Endothelial cell of umbilical vein (primary cell): ENCODE measurements at regions not wholly inside any gene's neighbourhood (a gene's known extent, or its start where the extent isn't known, plus 50 kb on each side); places are given as distances from the start of the nearest gene placed in this dataset.

ENCODE experiments used
- BruUV-seq: library from RNA; stranded (reverse); fragments of 400-500 nt; replicated peaks from 2 replicates; lab custom pipeline; 2021; lab: Mats Ljungman, UMichigan
- CTCF ChIA-PET: fragments of 300-600, 350-600 bp; sonication (Branson Sonifier 250); formaldehyde crosslinking; loops from one replicate; lab custom pipeline; 2021; ENCODE audit warnings: antibody characterized with exemption, inconsistent platforms; lab: Charles Lee
- POLR2A ChIA-PET: fragments of 300-600, 350-600 bp; sonication (Branson Sonifier 250); formaldehyde crosslinking; loops from one replicate; lab custom pipeline; 2021; ENCODE audit warnings: antibody characterized with exemption, inconsistent platforms; lab: Charles Lee
- DNase-seq: peaks from one replicate; pipeline ENCODE4 v3.0.0-alpha.2; 2011; ENCODE audit warnings: low read depth, low spot score
- FAIRE-seq: peaks from 2 replicates; lab custom pipeline; 2011; peaks lifted over from hg19 to GRCh38; lab: Jason Lieb, UNC
- H2AFZ ChIP-seq: 2 replicates; pipeline ENCODE4 v1.6.0; 2012; ENCODE audit warnings: low read depth, low read length, control low read depth, inconsistent platforms
- H3K27ac ChIP-seq: 2 replicates; pipeline ENCODE4 v1.5.1; 2011; ENCODE audit warnings: low read depth, mild to moderate bottlenecking, control low read depth, low read length, moderate library complexity; ENCODE audit not compliant: insufficient read depth
- H3K27me3 ChIP-seq, 2 experiments: 2 replicates each; pipeline versions ENCODE4 v1.6.0 to v1.6.1; 2011; ENCODE audit warnings: low read length in 2 of 2, mixed read lengths in 1 of 2; ENCODE audit not compliant: control insufficient read depth in 2 of 2, insufficient read depth in 2 of 2
- H3K36me3 ChIP-seq, 2 experiments: 2 replicates in 1 of 2; 3 replicates in 1 of 2; pipeline ENCODE4 v1.5.1; 2011; ENCODE audit warnings: low read length in 2 of 2, mild to moderate bottlenecking in 1 of 2, moderate library complexity in 1 of 2; ENCODE audit not compliant: control insufficient read depth in 2 of 2, insufficient read depth in 2 of 2; ENCODE audit errors: extremely low read depth in 1 of 2
- H3K4me1 ChIP-seq: 3 replicates; pipeline ENCODE4 v1.5.1; 2011; ENCODE audit warnings: mild to moderate bottlenecking, low read length; ENCODE audit not compliant: control insufficient read depth, insufficient read depth; ENCODE audit errors: extremely low read depth
- H3K4me2 ChIP-seq: 2 replicates; pipeline ENCODE4 v1.6.1; 2011; ENCODE audit warnings: low read length, control low read depth, mixed read lengths; ENCODE audit not compliant: insufficient read depth
- H3K4me3 ChIP-seq, 3 experiments: fragments of 200-600 bp in 1 of 3; sonication (generic), shearing (Covaris generic) in 1 of 3; replicated peaks in 1 of 3; 2 replicates each; pipeline ENCODE4 v1.5.1; 2011 to 2016; ENCODE audit warnings: control low read depth in 3 of 3, low read length in 3 of 3, mild to moderate bottlenecking in 2 of 3, inconsistent platforms in 1 of 3, low read depth in 1 of 3, moderate library complexity in 1 of 3; ENCODE audit not compliant: insufficient read depth in 1 of 3
- H3K79me2 ChIP-seq: 2 replicates; pipeline ENCODE4 v1.6.0; 2012; ENCODE audit warnings: low read length, inconsistent platforms; ENCODE audit not compliant: control insufficient read depth, insufficient read depth
- H3K9ac ChIP-seq: replicated peaks from 2 replicates; pipeline ENCODE3; 2011; ENCODE audit warnings: low read length, control low read depth; ENCODE audit not compliant: insufficient read depth; ENCODE audit errors: extremely low read depth
- H3K9me1 ChIP-seq: replicated peaks from 3 replicates; pipeline ENCODE4 v1.6.0; 2011; ENCODE audit warnings: mild to moderate bottlenecking, low read length; ENCODE audit not compliant: control insufficient read depth, insufficient read depth; ENCODE audit errors: extremely low read depth
- H3K9me3 ChIP-seq: replicated peaks from 2 replicates; pipeline ENCODE4 v1.5.1; 2012; ENCODE audit warnings: low read length, inconsistent platforms; ENCODE audit not compliant: control insufficient read depth, insufficient read depth
- H4K20me1 ChIP-seq: replicated peaks from 2 replicates; pipeline ENCODE3; 2011; ENCODE audit warnings: mild to moderate bottlenecking, low read length; ENCODE audit not compliant: control insufficient read depth, insufficient read depth; ENCODE audit errors: extremely low read depth
- EZH2 ChIP-seq: IDR thresholded peaks from 2 replicates; pipeline ENCODE4 v1.6.1; 2012; ENCODE audit warnings: borderline replicate concordance, low read depth, mild to moderate bottlenecking, moderate library complexity, low read length, inconsistent platforms; ENCODE audit not compliant: severe bottlenecking
- FOS ChIP-seq: IDR thresholded peaks from 2 replicates; pipeline ENCODE4 v1.6.1; 2011; ENCODE audit warnings: mild to moderate bottlenecking, low read length, moderate library complexity, borderline replicate concordance; ENCODE audit not compliant: insufficient read depth
- GATA2 ChIP-seq: IDR thresholded peaks from 2 replicates; pipeline ENCODE4 v1.7.0; 2011; ENCODE audit warnings: low read depth, mild to moderate bottlenecking, moderate library complexity, mixed read lengths, low read length; ENCODE audit not compliant: insufficient read length, insufficient read depth
- JUN ChIP-seq: IDR thresholded peaks from 2 replicates; pipeline ENCODE4 v1.6.1; 2011; ENCODE audit warnings: borderline replicate concordance, low read depth; ENCODE audit not compliant: insufficient read length, insufficient read depth
- MYC ChIP-seq: IDR thresholded peaks from one replicate; pipeline ENCODE4 v1.6.1; 2011; ENCODE audit warnings: mild to moderate bottlenecking, low read depth, low read length
- POLR2A ChIP-seq: IDR thresholded peaks from 2 replicates; pipeline ENCODE4 v1.6.1; 2012; ENCODE audit warnings: low read depth, mild to moderate bottlenecking, control low read depth, low read length
- POLR2AphosphoS5 ChIP-seq: IDR thresholded peaks from 2 replicates; pipeline ENCODE4 v1.6.1; 2012; ENCODE audit warnings: low read depth, mild to moderate bottlenecking, control low read depth, low read length, moderate library complexity; ENCODE audit not compliant: insufficient read depth
- dilution Hi-C: fragments of 300-500 bp; cut with MboI; formaldehyde crosslinking; loops from one replicate; pipeline ENCODE4 v1.15.0; 2019; ENCODE audit warnings: low sequenced_read_pairs; ENCODE audit not compliant: extremely low pct_ligation_motif_present
- intact Hi-C: fragments of 100-400 bp; cut with micrococcal nuclease; formaldehyde crosslinking; loops from one replicate; pipeline ENCODE4 v1.10.0; 2022
- TF ChIP-seq, protein P1 (sequence below): IDR thresholded peaks from 2 replicates; pipeline ENCODE4 v1.6.1; 2011; ENCODE audit not compliant: insufficient read depth, insufficient read length
- TF ChIP-seq, protein P2 (sequence below), 2 donors: IDR thresholded peaks; 1 replicate in 1 of 2; 2 replicates in 1 of 2; pipeline ENCODE4 v1.5.1; 2011; ENCODE audit warnings: low read length in 2 of 2, mild to moderate bottlenecking in 2 of 2, moderate library complexity in 2 of 2, control low read depth in 1 of 2, inconsistent platforms in 1 of 2, low read depth in 1 of 2; ENCODE audit not compliant: insufficient read depth in 1 of 2; ENCODE audit errors: extremely low read depth in 1 of 2

DNA sequence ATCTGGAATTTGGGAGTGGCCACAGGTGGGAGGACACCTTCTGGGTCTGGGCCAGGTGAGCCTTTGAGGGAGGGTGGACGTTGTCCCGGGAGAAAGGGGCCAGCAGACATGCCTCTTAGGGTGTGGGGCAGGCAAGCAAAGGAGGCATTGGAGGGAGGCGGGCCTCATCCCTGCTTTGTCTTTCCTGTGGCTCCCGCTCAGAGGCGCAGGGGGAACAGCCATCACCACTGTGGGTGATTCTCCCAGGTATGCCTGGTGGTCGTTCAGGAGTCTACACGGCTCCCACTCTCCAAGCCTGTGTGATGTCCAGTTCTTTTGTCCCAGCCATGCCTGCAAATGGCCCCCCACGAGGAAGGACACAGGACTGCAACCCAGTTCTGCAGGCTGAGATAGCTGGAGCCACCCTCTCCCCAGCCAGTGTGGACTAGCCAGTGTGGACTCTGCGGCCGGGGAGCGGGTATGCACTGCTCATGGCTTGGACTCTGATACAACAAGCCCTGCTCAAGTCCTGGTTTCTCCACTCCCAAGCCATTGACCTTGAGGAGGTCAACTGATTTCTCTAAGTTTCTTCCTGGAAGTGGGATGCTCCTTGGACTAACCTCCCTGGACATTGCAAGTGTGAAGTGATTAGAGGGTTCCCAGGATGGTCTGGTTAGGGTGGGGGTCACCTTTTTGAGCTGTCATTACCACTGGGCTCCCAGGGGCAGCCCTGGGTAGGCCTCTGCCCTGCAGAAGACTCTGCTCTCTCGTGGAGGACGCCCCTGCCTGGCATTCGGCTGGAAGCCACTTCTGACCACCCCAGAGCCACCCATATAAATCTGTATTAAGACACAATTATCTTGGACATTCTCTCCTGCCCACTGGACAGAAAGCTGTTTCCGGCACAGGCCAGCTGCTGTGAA, 1151.2 kb downstream of the BRD1 start:
- intact Hi-C loops: no loop called here
- no TSS peak for BruUV-seq
- DNase-seq (no peak), FAIRE-seq (no peak)
- no peak overlapping the region for H3K4me3 ChIP-seq
- no peaks in the 10 kb centered on the region for H3K4me1 ChIP-seq
- dilution Hi-C loops: no loop called here
- H3K27ac ChIP-seq: no peak overlapping the region
- H3K9me1 ChIP-seq: no peaks in the 10 kb centered on the region
- H3K79me2 ChIP-seq: no peaks in the 10 kb centered on the region
- H3K36me3 ChIP-seq: no peaks in the 10 kb centered on the region
- no peaks in the 10 kb centered on the region for H4K20me1 ChIP-seq
- H3K9ac ChIP-seq: no peak overlapping the region
- H3K27me3 ChIP-seq: no peaks in the 10 kb centered on the region
- H2AFZ ChIP-seq: no peak overlapping the region
- ChIA-PET POLR2A (no interaction called here), CTCF (no interaction called here)
- H3K9me3 ChIP-seq: peaks cover 10% of the 10 kb centered on the region
- no peak overlapping the region for H3K4me2 ChIP-seq
- TF ChIP-seq, protein P1, sequence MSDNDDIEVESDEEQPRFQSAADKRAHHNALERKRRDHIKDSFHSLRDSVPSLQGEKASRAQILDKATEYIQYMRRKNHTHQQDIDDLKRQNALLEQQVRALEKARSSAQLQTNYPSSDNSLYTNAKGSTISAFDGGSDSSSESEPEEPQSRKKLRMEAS: no peak
- no peak for TF ChIP-seq EZH2
- no peak for TF ChIP-seq POLR2AphosphoS5
- no peak for TF ChIP-seq GATA2
- no peak for TF ChIP-seq JUN
- no peak for TF ChIP-seq FOS
- no peak for TF ChIP-seq MYC
- TF ChIP-seq POLR2A: no peak
- TF ChIP-seq, protein P2, sequence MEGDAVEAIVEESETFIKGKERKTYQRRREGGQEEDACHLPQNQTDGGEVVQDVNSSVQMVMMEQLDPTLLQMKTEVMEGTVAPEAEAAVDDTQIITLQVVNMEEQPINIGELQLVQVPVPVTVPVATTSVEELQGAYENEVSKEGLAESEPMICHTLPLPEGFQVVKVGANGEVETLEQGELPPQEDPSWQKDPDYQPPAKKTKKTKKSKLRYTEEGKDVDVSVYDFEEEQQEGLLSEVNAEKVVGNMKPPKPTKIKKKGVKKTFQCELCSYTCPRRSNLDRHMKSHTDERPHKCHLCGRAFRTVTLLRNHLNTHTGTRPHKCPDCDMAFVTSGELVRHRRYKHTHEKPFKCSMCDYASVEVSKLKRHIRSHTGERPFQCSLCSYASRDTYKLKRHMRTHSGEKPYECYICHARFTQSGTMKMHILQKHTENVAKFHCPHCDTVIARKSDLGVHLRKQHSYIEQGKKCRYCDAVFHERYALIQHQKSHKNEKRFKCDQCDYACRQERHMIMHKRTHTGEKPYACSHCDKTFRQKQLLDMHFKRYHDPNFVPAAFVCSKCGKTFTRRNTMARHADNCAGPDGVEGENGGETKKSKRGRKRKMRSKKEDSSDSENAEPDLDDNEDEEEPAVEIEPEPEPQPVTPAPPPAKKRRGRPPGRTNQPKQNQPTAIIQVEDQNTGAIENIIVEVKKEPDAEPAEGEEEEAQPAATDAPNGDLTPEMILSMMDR (IDR thresholded peaks at IDR 0.05; ENCODE audit: extremely low read depth in 1 of 2, insufficient read depth in 1 of 2, low read depth in 1 of 2, low read length in 2 of 2): no peak
